ENCODE measurements at regions not wholly inside any gene's neighbourhood (a gene's known extent, or its start where the extent isn't known, plus 50 kb on each side); places are given as distances from the start of the nearest gene placed in this dataset.

GRCh38 chr1:58869638-58870297 is 85.9 kb upstream of the JUN start:
- TF ChIP-seq, protein P1, sequence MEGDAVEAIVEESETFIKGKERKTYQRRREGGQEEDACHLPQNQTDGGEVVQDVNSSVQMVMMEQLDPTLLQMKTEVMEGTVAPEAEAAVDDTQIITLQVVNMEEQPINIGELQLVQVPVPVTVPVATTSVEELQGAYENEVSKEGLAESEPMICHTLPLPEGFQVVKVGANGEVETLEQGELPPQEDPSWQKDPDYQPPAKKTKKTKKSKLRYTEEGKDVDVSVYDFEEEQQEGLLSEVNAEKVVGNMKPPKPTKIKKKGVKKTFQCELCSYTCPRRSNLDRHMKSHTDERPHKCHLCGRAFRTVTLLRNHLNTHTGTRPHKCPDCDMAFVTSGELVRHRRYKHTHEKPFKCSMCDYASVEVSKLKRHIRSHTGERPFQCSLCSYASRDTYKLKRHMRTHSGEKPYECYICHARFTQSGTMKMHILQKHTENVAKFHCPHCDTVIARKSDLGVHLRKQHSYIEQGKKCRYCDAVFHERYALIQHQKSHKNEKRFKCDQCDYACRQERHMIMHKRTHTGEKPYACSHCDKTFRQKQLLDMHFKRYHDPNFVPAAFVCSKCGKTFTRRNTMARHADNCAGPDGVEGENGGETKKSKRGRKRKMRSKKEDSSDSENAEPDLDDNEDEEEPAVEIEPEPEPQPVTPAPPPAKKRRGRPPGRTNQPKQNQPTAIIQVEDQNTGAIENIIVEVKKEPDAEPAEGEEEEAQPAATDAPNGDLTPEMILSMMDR (IDR thresholded peaks at IDR 0.05) = no peak
- TF ChIP-seq POLR2A (IDR thresholded peaks at IDR 0.05) = no peak

All from thyroid gland (tissue), 4 donors.